HG02763 (cell line): ENCODE measurements at regions not wholly inside any gene's neighbourhood (a gene's known extent, or its start where the extent isn't known, plus 50 kb on each side); places are given as distances from the start of the nearest gene placed in this dataset.
A peak's percentile ranks its signal among the peaks of the same experiment; 100 is the strongest.
"Not testable (repeated sequence)": the region's sequence is repeated elsewhere in the genome, so short reads cannot be mapped to it uniquely, and the experiment has no call there.

Source experiments
- ATAC-seq: cut with Tn5 transposase; IDR thresholded peaks from one replicate; pipeline ENCODE4 v1.9.1; 2021; ENCODE audit warnings: mild to moderate bottlenecking, moderate library complexity; ENCODE audit not compliant: unreplicated experiment

DNA sequence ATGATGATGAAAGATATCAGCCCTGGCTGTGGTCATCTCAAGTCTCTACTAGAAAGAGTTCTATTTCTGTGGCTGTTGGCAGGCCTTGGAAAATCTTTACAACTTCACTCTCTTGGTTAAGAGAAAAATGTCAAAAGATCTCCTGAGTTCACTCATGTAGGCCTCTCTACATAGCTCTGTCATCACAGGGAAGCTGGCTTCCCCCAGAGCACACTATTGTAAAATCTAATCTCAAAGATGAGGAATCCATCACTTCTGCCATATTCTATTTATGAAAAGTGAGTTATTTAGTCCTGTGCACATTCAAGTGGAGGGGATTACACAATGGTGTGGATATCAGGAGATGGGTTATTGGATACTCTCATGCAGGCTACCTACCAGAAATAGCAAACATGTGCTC, 388.4 kb upstream of the HS3ST1 start:
- ATAC-seq: no peak

DNA sequence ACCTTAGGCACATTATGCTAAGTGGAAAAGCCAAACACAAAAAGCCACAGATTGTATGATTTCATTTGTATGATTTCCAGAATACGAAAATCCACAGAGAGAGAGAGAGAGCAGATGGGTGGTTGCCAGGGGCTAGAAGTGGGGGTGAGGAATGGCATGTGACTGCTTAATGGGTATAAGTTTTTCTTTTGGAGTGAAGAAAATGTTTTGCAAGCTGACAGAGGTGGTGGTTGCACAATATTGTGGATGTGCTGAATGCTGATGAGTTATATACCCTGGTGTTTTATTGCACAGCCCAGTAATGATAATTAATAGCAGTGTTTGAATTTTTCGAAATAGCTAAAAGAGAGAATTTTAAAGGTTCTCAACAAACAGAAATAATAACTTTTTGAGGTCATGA, 386.1 kb upstream of the HS3ST1 start:
- ATAC-seq: no peak

- ATAC-seq: no peak
Measured at GRCh38 chr4:11813951-11814446, 385.3 kb upstream of the HS3ST1 start.

GRCh38 chr4:11811521-11811920, 382.8 kb upstream of the HS3ST1 start:
- ATAC-seq: not testable (repeated sequence)

DNA sequence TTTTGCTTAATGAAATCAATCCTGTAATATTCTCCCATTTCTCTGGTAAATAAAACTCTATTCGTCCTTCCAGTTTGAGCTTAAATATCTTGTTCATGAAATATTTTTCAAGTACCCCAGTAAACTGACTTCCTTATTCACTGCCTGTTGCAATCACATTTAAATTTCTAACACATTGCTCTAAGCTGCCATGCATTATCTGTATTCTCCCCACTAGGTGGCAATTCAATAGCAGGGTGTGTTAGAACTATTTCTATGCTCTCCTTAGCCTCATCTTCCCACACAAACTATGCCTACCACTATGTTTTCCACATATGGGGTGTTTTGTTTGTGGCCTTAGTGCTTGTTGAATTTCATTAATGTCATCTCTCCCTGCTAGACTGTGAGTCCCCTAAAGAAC, 377.1 kb upstream of the HS3ST1 start:
- no peak for ATAC-seq

DNA sequence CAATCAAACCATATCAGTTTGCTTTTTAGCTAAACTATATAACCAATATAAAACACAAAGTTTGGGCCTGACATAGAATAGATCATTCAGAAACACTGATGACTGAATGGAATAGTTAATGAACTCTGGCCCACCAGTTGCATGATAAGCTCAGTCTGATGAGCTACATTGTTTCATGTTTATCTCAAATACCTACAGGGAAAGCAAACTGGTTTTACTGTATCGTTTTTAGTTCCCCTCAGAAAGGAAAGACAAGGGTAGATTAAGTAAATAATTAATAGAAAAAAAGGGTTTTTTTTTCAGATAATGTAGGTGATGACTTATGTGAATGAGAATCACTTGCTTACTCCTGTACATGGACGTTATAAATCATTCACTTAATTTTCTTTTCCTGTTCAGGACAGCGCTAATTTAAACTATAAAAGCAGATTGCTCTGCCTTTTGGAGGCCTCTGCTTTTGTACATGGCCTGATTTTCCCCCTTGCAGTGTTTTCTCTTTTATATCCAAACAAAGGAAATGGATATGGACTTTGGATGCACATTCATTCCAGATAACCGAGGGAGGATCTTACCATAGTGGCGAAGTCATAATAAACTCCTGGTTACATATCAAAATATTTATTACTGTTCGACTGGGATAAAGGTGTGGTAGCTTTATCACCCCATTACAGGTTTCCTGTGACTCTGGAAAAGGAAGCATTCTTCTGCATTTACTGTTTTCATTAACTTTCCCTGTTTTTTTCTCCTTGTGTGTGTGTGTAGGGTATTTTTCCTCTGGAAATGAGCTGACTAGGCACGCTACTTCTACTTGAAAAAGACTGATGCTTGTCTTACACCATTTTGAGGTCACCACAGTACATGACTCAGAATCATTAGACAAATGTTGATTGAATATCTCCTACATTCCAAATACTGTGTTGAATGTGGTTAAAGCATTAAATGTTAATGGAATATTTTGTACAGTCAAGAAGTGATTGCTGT, 373.1 kb upstream of the HS3ST1 start:
- ATAC-seq: peak; percentile 94

GRCh38 chr4:11799196-11799595, 370.5 kb upstream of the HS3ST1 start:
- ATAC-seq: no peak

DNA sequence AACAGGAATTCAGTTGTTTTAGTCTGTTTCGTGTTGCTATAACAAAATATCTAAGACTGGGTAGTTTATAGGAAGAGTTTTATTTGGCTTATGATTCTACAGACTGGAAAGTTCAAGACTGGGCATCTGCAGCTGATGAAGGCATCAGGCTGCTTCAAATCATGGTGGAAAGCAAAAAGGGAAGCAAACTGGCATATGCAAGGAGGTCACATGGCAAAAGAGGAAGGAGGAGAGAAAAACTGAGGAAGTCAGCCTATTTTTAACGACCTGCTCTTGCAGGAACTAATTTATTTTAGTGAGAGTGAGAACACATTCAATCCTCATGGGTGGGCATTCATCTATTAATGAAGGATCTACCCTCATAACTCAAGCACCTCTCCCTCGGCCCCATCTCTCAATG, 363.1 kb upstream of the HS3ST1 start:
- ATAC-seq: no peak

- ATAC-seq: no peak
Measured at GRCh38 chr4:11790230-11790629, 361.5 kb upstream of the HS3ST1 start.

DNA sequence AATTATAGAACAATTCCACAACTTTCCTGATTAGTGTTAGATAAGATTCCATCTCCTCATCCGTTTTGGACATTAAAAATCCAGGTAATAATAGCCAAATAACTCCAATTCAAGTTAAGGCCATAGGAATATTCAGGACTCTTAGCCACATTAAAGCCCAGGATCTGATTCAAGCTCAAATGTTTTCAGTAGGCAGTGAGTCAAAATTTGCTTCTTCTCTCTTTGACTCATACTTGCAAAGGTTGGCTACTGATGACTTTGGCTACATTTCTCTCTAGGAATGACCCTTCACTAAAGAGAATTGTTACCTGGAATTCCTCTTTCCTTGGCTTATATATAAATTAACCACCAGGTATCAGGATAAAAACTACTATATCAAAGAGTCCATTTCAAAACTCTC, 354.9 kb upstream of the HS3ST1 start:
- ATAC-seq: no peak

DNA sequence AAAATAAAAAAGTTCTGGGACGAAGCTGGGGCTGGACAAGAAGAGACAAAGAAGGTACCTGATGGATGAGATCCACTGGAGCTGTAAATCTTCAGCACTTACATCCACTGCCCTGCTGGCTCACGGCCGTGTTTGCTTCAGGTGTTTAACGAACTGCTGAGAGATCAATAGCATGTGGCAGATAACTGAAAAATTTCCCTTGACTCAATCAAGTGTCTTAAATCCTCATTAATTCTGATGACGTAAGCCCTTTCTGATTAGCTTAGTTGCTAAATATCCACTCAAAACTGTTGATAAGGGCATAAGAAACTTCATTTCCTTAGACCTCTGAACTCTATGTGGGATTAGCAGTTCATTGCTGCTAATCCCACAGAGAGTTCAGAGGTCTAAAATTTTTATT, 354.2 kb upstream of the HS3ST1 start:
- no peak for ATAC-seq

- no peak for ATAC-seq
Measured at GRCh38 chr4:11777447-11777846, 348.8 kb upstream of the HS3ST1 start.

- no peak for ATAC-seq
Measured at GRCh38 chr4:11774346-11774745, 345.7 kb upstream of the HS3ST1 start.

GRCh38 chr4:11773798-11774197, 345.1 kb upstream of the HS3ST1 start:
- no peak for ATAC-seq

- ATAC-seq: no peak
Measured at GRCh38 chr4:11769434-11769833, 340.7 kb upstream of the HS3ST1 start.

DNA sequence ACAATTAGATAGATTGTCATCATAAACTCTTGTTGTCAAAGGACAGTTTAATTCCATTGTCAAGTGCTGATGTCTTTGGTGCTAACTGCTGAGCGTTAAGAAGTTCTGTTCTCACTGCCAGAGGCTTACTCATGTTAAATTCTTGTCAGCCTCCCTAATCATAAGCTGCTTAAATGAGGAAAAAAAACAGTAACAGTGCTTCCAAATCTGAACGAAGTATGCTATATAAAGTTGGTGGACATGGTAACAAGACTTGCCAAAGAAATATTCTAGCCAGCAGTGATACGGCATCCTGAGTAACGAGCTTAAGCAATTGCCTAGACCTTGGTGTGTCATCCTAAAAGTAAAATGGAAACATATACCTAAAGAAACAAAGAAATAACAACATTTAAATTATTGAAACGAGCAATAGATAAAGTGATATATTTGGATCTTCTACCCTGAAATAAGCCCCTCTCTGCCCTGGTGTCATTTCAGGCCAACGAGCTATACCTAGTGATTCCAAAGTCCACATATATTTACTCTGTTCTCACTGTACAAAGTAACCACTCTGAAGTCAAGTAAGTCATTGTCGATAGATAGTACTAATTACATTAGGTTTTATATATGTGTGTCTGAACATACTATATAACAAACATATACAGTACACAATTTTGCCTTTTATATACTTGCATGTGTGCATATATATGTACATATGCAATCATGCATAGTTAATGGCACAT, 339.7 kb upstream of the HS3ST1 start:
- no peak for ATAC-seq

GRCh38 chr4:11765849-11766453, 337.3 kb upstream of the HS3ST1 start:
- no peak for ATAC-seq

DNA sequence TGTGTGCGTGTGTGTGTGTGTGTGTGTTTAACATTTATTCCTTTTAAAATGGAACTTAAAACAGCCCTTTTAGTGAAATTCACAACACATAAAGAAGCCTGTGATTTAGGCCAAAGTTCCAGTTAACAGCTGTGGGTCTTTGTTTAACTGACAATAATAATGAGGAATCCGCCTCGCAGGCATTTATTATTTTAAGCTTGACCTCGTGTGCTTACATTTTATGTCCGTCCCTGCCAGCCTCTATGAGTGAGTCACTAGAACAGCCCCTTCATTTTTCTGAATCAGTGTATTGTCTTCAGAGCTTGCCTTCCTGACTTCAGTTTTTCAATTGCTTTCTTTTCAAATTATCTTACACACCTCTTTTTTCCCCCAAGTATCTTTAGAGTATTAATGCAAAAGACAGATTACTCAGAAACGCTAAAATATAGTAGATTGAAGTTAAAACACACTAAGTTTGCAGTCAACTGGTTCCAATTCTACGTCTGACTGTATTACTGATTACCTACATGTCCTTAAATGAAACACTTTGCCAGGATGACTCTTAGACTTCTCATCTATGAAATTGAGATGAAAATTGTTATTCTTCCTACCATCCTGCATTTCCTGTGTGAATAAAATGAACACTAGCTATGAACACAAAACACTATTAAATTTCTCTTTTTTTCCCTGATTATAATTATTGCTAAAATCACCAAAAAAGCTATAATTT, 319.6 kb upstream of the HS3ST1 start:
- ATAC-seq: no peak

- no peak for ATAC-seq
Measured at GRCh38 chr4:11746734-11747133, 318.0 kb upstream of the HS3ST1 start.

DNA sequence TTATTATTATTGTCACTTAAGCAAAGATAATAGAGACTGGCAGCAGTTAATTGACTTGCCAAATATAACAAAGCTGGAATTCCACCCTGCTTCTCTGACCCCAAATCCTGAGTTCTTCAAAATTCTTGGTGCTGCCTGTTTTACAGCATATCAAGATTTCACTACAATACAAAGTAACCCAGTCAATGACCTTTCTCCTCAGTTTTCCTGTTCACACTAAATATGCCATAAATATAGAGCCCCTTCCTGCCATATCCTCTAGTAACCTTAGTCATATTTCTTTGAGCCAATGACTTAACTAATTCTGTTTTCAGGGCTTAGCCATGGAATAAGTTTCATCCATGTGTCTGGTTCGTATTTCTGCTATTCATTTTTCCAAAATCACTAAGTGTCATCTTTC, 315.3 kb upstream of the HS3ST1 start:
- ATAC-seq: no peak

GRCh38 chr4:11743236-11743635, 314.5 kb upstream of the HS3ST1 start:
- ATAC-seq: no peak
